OCI-LY3 (cell line): ENCODE measurements at regions not wholly inside any gene's neighbourhood (a gene's known extent, or its start where the extent isn't known, plus 50 kb on each side); places are given as distances from the start of the nearest gene placed in this dataset.

Experiments used
- CTCF ChIP-seq: fragments of 200-600, 300-600 bp; sonication (generic); IDR thresholded peaks from 2 replicates; pipeline ENCODE4 v1.5.1; 2014; ENCODE audit warnings: antibody characterized with exemption, low read length, low read depth
- EZH2phosphoT487 ChIP-seq: fragments of 200-600 bp; shearing (Covaris generic); IDR thresholded peaks from 2 replicates; pipeline ENCODE4 v1.6.1; 2018; ENCODE audit warnings: antibody characterized with exemption, mixed run types, low read depth

DNA sequence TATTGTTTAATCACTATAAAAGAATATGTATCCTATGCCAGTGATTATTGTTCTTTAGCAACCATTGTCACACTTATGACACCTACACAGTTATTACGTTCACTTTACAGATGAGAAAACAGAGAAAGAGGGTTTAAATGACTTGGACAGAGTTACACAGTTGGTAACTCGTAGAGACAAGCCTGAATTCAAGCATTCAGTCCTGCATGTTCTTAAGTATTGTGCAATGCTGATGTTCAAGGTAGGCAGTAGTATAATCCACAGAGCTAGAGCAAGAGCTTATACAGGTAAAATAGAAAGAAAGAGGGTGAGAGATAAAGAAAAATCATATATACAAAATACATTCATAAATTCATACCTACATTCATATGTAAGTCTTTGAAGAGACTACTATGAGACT is 249.8 kb upstream of the ANXA10 start:
- TF ChIP-seq CTCF (no peak), EZH2phosphoT487 (no peak)
